Islet precursor cell (in vitro differentiated cells): ENCODE measurements at regions not wholly inside any gene's neighbourhood (a gene's known extent, or its start where the extent isn't known, plus 50 kb on each side); places are given as distances from the start of the nearest gene placed in this dataset.

Experiments used
- DNase-seq: peaks from one replicate; pipeline ENCODE4 v3.0.0-alpha.2; 2018

DNA sequence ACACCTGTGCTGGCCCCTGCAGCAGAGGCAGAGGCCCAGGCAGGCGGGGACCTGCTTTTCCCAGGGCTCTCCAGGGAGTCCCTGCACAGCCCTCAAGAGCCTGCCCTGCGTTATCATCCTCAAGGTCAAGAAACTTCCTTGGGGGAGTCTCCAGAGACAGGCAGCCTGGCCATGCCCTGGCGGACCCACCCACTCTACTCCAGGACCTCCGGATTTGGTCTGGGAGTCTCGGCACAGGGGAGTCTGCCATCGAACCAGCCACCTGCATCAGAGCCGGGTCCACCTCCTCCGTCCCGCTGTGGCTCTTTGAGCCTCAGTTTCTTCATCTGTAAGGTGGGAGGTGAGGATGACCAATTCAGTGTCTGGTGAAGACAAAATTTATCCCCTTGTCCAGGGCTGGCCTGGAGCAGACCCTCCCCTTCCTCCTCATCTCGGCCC, 75.3 kb upstream of the TNRC6C start:
- DNase-seq, result no peak

DNA sequence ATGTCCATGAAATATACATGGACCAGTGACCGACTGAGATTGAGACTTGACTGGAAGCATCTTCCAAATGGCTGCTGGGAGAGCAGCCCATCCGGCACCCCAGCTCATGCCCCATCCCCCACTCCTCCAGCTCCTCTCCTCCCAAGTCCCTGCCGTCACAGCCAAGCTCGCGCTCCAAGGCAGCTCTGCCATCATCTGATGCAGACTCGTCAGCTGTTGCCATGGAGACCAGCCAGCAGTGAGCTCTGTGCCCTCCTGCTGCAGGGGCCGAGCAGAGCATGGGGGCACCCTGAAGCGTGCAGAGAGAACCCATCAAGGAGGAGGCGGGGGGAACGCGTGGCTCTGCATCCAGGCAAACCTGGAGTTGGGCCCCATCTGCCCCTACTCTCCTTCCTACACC, 74.5 kb upstream of the TNRC6C start:
- no peak for DNase-seq

DNA sequence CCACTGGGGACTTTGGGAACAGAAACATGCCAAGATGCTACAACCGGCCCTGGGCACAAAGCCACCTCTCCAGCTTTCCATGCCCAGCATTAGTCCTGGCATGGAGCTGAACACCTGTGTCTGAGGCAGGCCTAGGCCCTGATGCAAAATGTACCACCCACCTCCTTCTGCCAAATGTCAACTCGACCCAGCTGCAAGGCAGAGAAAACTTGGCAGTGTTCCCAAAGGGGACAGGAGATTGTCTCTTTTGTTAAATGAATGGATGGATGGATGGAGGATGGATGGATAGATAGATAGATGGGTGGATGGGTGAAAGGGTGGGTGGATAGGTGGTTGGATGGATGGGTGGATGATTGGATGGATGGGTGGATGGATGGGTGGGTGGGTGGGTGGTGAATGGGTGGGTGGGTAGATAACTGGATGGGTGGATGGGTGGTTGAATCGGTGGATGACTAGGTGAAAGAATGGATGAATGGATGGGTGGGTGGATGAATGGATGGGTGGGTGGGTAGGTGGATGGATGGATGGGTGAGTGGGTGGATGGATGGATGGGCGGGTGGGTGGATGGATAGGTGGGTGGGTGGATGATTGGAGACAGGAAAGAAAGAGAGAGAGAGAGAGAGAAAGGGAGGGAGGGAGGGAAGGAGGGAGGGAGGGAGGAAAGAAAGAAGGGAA, 73.4 kb upstream of the TNRC6C start:
- no peak for DNase-seq

DNA sequence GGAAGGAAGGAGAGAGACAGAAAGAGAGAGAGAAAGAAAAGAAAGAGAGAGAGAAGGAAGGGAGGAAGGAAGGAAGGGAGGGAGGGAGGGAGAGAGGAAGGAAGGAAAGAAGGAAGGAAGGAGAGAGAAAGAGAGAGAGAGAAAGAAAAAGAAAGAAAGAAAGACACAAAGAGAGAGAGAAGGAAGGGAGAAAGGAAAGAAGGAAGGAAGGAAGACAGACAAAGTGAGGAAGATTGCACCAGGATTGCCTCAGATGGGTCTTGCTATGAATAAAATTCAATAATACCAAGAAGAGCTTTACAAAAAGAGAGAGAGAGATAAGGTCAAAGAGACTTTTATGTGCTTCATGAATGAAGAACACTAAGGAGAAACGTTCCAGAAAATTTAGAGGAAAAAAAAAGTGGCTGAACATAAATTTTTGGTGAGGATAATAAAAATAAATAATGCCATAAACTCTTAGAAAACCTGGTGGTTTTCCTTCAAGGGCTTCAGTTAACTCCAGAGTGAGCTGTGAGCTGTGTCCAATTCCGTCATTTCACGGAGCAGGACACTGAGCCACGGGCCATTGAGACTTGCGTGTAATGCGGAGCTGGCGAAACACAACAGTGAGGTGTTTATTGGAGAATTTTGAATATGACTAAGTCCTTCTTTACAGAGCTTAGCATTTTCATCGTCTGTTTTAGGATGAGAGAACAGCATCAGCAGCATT, 72.7 kb upstream of the TNRC6C start:
- no peak for DNase-seq

DNA sequence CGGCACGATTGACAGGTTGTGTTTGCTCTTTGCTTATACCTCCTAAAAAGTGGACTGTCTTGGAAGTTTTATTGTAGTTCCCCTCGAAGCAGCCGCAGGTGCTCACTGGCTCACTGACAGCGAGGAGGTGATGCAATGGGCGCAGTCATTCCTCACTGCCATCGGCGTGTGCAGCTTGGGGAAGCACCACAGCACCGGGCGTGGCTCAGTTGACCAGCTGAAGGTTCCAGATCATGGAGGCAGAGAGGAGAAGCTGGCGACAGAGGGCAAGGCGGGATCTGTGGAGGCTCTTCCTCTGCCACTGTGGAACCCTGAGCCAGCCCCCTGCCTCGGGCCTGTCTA, 72.1 kb upstream of the TNRC6C start:
- DNase-seq, result no peak

DNA sequence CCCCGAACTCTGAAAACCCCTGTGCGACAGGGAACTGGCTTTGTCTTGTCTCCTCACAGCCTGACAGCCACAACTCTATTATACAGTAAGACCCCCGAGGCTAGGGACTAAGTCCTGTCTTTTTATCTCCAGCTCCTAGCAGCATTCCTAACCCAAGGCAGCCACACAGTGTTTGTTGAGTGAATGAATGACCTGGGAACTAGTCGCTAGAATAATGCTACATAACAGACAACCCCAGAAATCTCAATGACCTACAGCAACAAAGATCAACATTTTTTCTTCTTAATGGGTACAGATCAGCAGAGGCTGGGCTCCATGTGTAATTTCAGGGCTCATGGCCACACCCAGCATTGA, 71.4 kb upstream of the TNRC6C start:
- no peak for DNase-seq

DNA sequence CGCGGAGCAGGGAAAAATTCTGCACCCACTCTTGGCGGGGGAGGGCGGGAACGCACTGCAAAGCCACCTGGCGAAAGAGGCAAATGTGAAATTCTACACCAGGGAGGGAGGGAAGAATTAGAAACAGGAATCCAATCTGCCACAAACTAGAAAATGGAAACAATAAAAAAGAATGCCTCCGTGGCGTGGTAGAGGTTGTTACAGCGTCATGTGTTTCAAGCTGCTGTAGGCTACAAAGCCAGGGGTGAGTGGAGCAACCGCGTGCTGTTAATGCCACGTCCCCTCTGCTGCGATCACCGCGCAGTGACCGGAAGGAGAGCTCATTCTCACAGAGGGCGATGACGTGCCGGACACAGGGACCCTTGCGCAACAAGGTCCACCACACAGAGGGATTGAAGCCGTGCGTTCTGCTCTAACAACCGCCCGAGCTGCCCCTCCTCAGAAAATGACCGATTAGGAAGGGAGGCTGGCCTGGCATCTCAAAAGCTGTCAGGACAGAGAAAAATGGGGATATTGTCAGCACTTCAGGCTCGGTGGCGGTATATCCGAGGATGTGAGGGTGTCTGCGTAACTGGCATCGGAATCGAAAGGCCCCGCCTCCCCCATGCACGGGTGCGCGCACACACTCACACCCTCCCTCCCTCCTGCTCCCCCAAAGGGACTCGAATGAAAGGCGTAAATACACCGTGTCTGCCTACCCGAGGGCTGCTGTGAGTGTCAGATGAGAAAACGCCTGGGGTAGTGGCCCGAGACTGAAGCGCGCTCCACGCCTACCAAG, 70.8 kb upstream of the TNRC6C start:
- no peak for DNase-seq

DNA sequence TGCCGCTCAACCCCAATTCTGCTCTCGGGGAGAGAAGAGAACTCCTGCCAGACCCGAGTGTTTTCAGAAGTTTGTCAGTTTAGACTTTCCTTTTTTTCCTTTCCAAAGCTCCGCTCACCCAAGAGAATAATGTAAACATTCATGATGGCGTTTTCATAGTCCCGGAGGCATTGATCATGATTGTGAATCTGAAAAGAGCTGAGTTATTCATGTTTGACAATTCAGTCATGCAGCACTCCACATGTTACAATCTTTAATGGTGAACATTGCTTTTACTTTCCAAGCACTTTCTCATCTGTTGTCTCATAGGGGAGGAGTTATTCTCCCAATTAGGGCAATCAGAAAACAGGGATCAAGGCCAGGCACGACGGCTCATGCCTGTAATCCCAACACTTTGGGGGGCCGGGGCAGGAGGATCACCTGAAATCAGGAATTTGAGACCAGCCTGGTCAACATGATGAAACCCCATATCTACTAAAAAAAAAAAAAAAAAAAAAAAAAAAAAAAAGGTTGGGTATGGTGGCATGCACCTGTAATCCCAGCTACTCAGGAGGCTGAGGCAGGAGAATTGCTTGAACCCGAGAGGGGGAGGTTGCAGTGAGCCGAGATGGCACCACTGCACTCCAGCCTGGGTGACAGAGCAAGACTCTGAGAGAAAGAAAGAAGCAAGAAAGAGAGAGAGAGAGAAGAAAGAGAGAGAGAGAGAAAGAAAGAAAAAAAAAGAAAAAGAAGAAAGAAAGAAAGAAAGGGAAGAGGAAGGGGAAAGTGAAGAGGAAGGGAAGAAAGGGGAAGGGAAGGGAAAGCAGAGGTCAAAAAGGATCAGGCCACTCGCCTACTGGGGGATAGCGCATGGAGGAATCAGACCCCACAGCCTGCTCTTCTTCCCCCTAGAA, 70.0 kb upstream of the TNRC6C start:
- DNase-seq, result no peak

DNA sequence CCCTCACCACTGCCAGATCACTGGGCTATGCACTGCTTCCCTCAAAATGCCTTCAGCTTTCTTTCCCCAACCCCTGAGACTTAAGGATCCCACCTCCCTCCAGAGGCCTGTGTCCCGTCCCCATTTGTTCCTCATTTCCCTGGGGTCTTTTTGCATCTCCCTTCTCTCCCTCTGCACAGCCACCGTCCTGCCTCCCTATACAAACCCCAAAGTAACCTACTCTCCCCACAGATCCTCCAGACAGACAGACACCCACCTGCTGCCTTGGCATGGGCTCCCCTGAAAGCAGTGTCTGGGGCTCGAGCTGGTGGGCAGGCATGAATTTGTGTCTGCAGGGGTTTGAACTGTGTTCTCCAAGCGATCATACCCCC, 69.4 kb upstream of the TNRC6C start:
- no peak for DNase-seq

DNA sequence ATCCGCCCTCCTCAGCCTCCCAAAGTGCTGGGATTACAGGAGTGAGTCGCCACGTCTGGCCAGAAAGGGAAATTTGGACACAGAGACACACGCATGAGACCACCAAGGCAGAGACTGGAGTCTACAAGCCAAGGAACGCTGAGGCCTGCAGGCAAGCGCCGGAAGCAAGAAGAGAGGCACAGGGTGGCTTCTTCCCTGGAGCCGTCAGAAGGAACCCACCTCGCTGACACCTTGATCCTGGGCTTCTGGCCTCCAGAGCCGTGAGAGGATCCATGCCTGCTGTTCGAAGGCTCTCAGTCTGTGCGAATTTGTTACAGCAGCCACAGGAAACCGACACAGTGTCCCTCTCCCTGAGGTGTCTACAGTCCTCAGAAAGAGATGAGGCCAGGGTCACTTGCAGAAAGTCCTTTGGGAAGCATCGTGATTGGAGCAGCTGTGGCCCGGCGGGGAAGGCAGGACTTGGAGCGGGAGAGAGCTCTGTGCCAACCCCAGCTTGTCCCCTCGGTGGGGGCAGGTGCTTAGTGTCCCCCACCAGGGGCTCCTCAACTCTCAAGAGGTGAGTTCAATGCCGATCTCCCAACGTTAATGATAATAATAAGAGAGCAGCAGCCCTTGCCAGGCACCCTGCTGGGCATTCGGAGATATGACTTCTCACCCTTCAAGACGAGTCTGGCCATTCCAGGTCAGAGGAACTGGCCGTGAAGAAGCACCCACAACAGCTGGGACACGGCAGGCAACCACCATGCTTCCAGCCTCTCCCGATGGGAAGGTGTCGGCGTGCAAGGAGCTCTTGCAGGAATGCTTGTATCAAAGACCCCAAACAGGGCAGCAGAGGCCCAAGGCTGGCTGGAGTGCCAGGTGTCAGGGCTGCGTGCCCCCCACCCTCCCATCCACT, 68.4 kb upstream of the TNRC6C start:
- no peak for DNase-seq

DNA sequence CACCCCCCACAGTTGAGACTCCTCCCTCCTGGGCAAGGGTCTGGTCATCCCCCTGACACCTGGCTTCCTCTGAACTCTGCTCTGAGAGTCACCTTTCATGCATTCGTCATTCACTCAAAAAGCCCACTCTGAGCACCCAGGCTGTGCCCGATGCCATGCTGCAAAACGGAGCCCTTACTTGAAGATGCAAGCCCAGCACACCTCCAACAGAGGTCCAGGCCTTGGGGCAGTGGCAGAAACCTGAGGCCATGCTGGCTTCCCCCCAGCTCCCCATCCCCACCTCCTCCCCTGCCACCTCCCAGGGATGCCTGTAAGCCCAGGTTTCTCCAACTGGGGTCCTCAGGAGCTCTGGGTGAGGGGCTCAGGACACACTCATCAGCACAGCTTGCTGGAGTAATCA, 67.7 kb upstream of the TNRC6C start:
- no peak for DNase-seq

DNA sequence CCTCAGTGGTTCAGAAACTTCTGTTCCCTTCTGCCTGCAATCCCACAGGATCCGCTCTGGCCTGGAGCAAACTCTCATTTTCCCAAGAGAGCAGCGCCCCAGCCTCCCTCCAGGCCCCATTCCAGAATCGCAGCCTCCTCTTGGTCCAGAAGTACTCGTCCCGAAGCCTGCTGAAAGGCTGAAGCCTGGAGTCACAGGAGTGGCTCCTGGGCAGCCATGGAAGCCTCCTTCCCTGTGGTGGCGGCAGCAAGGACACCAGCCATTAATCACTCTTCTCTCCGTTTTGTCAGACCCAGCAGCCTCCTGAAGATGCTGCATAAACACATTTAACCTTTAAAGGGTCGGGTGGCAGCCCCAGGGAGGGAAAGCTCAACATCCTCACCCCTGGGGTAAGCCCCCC, 66.9 kb upstream of the TNRC6C start:
- no peak for DNase-seq

DNA sequence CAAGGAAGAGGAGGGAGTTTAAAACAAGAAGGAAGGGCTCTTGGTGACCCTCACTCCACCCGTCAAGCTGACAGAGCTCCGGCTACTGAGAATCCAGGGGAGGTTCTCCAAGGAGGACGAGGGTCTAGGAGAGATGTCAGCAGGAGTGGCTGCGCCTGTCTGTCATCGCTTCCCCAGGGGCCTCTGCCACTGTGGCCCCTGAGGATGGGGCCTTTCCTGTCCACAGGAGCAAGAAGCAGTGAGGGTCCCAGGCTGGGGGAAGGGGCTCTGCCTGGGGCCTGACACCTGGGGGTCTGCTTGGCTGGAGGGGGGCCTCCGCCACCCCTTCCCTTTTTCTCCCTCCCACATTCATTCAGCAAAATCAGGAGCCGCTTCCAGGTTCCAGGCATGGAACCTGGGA, 66.5 kb upstream of the TNRC6C start:
- DNase-seq, result no peak

DNA sequence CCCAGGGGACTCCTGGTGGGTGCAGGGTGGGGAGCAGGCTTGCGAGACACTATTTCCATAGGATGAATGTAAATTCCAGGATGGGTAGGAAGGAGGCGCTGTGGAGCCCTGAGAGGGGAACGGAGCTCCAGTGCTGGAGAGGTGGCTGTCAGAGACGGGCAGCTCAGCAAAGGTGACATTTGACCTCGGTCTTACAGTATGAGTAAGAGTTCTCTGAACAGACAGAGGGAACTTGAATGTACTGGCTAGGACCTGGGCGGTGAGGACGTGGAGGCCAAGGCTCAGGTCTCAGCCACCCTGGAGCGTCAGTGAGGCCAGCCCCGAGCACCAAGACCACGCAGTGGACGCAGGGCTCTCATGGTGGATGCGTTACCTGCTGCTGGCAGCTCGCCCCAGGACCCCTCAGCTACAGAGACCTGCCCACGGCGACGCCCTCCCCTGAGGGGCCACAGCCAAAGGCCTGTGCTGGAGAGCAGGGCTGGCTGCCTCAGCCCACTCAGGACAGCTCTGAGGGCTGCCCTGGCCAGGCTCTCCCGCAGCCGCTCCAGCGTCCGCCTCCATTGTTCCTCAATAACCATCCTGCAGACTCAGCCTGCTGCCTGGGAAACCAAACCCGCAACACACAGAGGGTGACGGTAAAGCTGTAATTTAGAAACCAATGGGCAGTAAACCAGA, 65.9 kb upstream of the TNRC6C start:
- DNase-seq, result peak; percentile 87

DNA sequence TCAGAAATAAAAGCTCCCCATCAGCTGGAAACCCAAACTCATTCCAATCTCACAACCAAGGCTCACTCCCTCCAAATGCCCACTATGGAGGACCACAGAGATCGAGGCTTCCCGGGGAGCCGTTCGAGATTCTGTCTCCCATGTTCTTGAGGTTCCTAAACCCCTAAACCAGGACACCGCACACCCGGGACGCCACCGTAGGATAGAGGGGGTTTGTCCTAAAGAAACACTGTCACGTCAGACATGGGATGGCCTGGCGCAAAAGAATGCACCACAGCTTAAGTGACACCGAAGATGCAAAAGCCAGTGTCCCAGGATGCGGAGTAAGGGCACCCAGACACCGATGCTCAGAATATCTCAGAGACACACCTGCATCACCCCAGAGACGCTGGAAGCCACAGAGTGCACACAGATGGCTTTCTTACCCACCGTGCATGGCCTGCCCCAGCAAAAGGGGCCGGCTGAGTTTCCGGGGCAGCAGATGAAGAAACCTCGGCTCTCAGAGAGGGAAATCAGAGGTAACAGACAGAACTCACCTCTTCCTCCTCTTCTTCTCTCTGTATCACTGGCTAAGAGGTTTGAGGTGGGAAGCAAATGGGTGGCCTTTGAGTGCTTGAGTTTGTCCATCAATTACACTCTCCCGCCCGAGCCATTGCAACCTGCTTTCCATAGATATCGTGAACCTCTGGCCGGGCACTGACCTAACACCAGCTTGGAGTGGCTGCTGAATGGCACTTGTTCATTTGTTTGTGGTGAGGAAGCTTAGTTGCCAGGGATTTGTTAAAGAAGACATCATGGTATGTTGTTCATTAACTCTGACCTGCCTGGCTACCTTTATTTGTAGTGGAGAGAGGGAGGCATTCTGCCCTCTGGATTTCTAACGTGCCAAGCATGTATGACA, 65.1 kb upstream of the TNRC6C start:
- no peak for DNase-seq

DNA sequence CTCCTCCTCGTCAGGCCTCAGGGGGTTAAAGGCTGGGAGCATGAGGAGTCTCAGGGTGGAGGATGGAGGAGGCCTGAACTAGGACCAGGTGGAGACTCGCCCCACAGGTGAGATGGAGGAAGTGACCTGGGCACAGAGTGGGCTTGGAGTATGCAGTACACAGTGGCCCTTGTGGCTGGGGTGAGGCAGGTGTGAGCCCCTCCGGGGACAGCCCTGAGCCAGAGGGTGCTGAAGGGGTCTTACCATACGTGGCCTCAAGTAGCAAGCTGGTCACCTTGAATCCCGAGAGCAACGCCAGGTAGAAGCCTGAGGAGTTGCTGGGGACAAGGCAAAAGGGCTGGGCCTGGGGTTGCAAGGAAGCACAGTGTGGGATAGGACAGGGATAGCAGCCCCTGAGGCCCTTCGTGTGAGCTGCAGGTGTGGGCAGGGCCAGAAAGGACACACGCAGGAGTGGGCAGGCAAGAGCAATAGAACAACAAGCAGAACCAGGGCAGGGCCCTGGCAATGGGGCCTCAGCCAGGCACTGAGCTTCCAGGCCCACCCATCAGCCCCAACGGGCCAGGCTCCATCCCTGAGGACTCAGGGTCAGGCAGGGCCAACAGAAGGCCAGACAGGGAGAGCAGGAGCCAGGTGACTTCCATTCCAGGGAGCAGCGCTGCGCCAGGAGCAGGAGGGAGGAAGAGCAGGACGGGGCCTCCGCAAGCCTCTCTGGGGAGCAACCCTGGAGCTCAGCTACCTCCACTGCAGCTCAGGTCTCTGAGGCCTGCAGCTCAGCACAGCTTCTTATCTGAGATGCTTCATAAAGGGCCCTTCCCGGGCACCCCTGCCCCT, 64.2 kb upstream of the TNRC6C start:
- DNase-seq, result no peak

DNA sequence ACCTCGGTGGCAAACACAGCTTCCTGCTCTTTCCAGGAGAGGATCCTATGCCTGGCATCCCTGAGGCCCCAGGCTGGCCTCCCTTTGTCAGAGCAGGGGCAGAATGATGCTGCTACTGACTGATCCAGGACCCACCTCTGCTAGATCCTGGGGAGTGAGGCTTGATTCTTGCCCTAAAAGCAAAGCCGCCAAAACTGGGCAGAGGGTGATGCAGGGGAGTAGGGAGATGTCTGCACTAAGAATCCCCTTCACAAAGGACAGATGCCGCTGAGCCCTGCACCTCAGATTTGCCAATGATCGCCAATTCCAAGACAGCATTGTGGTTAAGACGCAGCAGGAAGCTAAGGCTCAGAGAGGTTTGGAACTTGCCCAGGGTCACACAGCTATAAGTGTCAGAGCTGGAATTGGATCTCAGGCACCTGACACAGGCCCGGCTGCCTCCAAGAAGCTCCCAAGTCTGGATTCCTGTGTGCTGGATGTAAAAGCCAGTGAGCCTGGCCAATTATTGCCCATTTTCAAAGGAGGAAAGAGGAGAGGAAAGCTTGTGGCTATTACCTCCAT, 60.7 kb upstream of the TNRC6C start:
- DNase-seq, result no peak

DNA sequence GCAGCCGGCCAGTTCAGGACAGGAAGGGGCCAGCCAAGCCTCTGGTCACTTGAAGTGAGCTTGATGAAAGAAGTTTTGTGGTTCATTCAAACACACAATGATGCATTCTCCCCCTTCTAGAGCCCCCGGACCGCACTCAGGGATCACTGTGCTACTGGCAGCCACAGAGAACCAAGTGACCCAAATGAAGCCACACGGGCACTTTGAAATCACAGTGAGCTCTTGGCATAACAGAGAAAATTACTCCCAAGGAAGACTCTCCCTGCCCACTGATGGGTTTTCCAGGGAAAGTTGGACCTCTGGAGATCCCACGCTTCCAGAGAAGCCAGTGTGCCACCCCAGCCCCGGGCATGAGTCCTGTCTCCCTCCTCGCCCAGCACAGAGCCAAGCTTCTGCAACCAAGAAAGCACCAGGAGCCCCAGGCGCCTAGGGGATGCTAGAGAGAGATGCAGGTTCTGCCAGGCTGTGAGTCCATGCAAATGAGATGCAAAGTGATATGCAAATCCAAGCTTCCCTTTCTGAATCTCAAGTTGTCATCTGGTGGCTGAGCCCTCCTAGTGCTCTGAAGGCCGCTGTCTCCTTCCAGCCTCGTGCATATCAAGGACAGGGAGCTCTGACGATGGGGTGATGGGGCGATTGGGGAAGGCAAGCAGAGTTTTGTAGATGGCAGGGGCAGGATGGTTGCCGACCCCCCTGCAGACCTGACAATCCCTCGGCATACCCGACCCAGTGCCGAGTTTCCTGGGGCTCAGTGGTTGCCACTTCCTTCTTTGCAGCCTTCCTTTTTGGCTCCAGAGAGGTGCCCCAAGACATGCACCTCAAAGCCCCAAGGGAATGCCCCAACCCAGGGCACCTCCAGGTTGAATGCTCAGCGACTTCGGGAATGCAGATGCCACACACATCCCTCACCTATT, 59.7 kb upstream of the TNRC6C start:
- DNase-seq, result no peak
